Omental fat pad (tissue), 3 donors: ENCODE measurements at regions not wholly inside any gene's neighbourhood (a gene's known extent, or its start where the extent isn't known, plus 50 kb on each side); places are given as distances from the start of the nearest gene placed in this dataset.

Experiments
- ATAC-seq: fragments of 150-250 bp; one replicate; pipeline ENCODE4 v1.9.1; 2016; ENCODE audit warnings: mild to moderate bottlenecking, moderate library complexity; ENCODE audit not compliant: low FRiP score
- DNase-seq: peaks from one replicate; pipeline ENCODE4 v3.0.0-alpha.2; 2019; ENCODE audit warnings: low spot score
- CTCF ChIP-seq, 3 donors: fragments of 450-650 bp; IDR thresholded peaks; one replicate each; pipeline ENCODE4 v1.5.1; 2016 to 2017; ENCODE audit warnings: antibody characterized with exemption in 3 of 3, mild to moderate bottlenecking in 3 of 3, moderate library complexity in 2 of 3

DNA sequence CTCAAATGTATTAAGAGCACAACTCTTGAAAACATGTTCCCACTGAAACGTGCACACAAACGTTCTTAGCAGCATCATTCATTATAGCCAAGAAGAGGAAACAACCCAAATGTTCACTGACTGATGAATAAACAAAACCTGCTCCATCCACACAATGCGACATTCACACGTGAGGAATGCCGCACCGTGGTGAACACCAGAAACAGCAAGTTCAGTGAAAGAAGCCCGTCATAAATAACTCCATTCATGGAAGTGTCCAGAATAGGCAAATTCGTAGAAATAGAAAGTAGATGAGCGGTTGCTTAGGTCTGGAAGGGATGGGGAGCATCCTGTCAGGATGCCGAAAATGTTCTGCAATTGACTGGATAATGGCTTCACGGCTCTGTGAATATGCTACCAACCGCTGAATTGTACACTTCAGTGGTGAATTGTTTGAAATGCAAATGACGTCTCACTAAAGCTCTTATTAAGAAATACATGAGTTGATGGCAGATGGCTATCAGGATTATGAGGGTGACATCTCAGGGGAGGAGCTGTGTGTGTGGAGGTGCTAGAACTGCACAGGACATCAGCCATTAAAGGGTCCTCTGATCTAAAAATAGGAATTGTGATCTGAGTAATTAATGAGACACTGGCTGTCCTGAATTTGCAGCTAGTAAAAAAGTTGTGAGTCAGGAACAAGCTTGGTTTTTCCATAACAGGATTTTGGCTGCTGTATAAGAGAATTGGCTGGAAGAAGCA lies 771.0 kb downstream of the KCNJ18 start:
- no peak for TF ChIP-seq CTCF (IDR thresholded peaks at IDR 0.05)
- DNase-seq (no peak), ATAC-seq (no peak)

DNA sequence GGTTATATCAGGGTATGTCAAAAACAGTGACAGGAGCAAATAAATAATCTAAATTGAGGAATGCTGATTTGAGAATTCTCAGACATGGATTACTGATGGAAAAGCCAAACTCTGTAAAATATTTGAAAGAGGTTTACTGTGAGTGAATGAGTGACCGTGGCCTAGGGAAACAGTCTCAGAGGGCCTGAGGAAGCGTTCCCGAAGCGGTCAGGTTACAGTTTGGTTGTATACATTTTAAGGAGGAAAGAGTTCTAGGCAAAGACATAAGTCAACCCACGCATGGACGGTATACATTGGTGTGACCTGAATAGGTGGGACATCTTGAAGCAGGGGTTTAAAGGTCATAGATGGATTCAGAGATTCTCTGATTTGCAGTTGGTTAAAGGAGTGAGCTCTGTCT lies 771.7 kb downstream of the KCNJ18 start:
- ATAC-seq (no peak), DNase-seq (no peak)
- TF ChIP-seq CTCF (IDR thresholded peaks at IDR 0.05), result no peak

- DNase-seq, result no peak
- ATAC-seq, result no peak
- TF ChIP-seq CTCF (IDR thresholded peaks at IDR 0.05), result no peak
Measured at GRCh38 chr17:22467720-22468119, 775.4 kb downstream of the KCNJ18 start.

DNA sequence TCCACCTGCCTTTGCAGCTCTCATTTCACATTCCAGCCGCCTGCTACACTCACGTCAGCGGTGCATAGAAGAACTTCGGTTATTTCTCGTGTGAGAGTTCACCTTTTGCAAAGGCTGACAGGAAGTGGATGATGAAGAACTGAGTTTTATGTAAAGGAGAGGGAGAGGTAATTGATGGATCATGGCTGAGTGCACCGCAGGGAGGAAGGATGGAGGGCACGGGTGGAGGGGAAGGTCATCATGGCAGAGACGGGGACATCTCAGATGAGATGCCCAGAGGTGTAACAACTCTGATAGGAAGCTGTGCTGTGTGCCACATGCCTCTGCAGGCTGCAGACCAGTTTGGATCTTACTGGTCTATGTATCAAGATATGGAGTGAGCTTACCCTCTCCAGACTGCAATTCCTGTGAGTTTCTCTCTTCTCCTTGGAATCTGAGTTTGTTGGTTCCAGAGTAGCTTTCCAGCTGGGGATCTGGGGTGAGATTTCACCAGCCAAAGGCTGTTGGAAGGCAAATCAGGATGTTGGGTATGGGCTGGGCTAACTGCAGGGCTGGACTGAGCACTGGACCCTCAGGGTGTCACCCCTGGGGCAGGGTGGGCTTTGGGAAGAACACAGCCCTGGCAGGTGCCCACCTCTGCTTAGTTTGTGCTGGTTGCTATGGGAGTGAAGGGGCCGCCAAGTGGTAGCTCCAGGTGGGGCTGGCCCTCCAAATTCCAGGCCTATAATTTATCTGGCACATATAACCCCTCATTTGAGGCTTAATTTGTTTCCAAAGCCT lies 777.0 kb downstream of the KCNJ18 start:
- ATAC-seq (no peak), DNase-seq (no peak)
- no peak for TF ChIP-seq CTCF (IDR thresholded peaks at IDR 0.05)

DNA sequence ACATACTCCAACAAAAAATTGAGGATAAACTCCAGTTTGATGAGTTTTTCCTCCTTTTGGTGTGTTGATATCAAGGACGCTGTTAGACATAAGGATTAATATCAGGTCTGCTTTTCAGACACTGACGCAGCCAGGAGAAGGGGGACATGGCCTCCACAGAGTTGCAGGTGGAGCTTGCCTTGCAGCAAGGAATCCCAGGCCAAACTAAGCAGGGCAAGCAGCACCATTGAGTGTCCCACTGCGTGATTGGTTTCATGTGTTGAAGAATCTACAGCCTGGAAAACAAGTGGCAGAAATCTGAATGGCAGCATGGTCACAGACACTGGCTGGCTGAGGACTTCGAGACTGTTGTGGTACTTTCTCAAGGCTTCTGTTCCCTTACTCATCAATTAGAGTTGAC lies 777.6 kb downstream of the KCNJ18 start:
- ATAC-seq (no peak), DNase-seq (no peak)
- TF ChIP-seq CTCF (IDR thresholded peaks at IDR 0.05), result no peak

- TF ChIP-seq CTCF (IDR thresholded peaks at IDR 0.05), result no peak
- ATAC-seq, result no peak
- no peak for DNase-seq
Measured at GRCh38 chr17:22470411-22471175, 778.3 kb downstream of the KCNJ18 start.
